HFFc6 (cell line): ENCODE measurements at regions not wholly inside any gene's neighbourhood (a gene's known extent, or its start where the extent isn't known, plus 50 kb on each side); places are given as distances from the start of the nearest gene placed in this dataset.
A peak's percentile ranks its signal among the peaks of the same experiment; 100 is the strongest.
"Not testable (repeated sequence)": the region's sequence is repeated elsewhere in the genome, so short reads cannot be mapped to it uniquely, and the experiment has no call there.

Experiments used
- DNase-seq: peaks from one replicate; pipeline ENCODE4 v3.0.0-alpha.2; 2018
- H3K27ac Mint-ChIP-seq: 2 replicates; pipeline ENCODE4 v1.8.0; 2020; ENCODE audit warnings: mild to moderate bottlenecking, mixed read lengths
- H3K27me3 Mint-ChIP-seq: 2 replicates; pipeline ENCODE4 v1.8.0; 2021; ENCODE audit warnings: mild to moderate bottlenecking, moderate library complexity, mixed read lengths; ENCODE audit not compliant: insufficient read depth
- H3K36me3 Mint-ChIP-seq: 2 replicates; pipeline ENCODE4 v1.8.0; 2021; ENCODE audit warnings: low read depth, mixed read lengths
- H3K4me1 Mint-ChIP-seq: 2 replicates; pipeline ENCODE4 v1.8.0; 2020; ENCODE audit warnings: low read depth, mixed read lengths
- H3K4me3 Mint-ChIP-seq: 2 replicates; pipeline ENCODE4 v1.8.0; 2020; ENCODE audit warnings: mild to moderate bottlenecking, moderate library complexity, mixed read lengths
- H3K9me3 Mint-ChIP-seq: 2 replicates; pipeline ENCODE4 v1.8.0; 2020; ENCODE audit warnings: mild to moderate bottlenecking, mixed read lengths
- CTCF ChIP-seq: fragments of 200-600 bp; sonication (generic); IDR thresholded peaks from 2 replicates; pipeline ENCODE4 v1.5.0; 2021; ENCODE audit warnings: antibody characterized with exemption, mild to moderate bottlenecking

- not testable (repeated sequence) for H3K4me3 Mint-ChIP-seq, DNase-seq, H3K36me3 Mint-ChIP-seq, H3K27ac Mint-ChIP-seq, H3K27me3 Mint-ChIP-seq, H3K4me1 Mint-ChIP-seq, H3K9me3 Mint-ChIP-seq
Measured at GRCh38 chrX:132302687-132303086, 83.4 kb upstream of the RAP2C start.

GRCh38 chrX:132294776-132295495, 75.7 kb upstream of the RAP2C start:
- Mint-ChIP-seq H3K4me3 (no peak overlapping the region), H3K27ac (no peak overlapping the region), H3K36me3 (no peaks in the 10 kb centered on the region), H3K9me3 (no peaks in the 10 kb centered on the region), H3K27me3 (no peaks in the 10 kb centered on the region), H3K4me1 (no peaks in the 10 kb centered on the region)
- no peak for TF ChIP-seq CTCF
- no peak for DNase-seq

- Mint-ChIP-seq H3K36me3 (no peaks in the 10 kb centered on the region), H3K4me1 (no peaks in the 10 kb centered on the region), H3K27ac (no peak overlapping the region), H3K27me3 (no peaks in the 10 kb centered on the region), H3K4me3 (no peak overlapping the region), H3K9me3 (no peaks in the 10 kb centered on the region)
- TF ChIP-seq CTCF = no peak
- DNase-seq = no peak
Measured at GRCh38 chrX:132294192-132294591, 74.9 kb upstream of the RAP2C start.

- Mint-ChIP-seq H3K4me3 (no peak overlapping the region), H3K36me3 (no peaks in the 10 kb centered on the region), H3K9me3 (no peaks in the 10 kb centered on the region), H3K27ac (no peak overlapping the region), H3K4me1 (no peaks in the 10 kb centered on the region), H3K27me3 (no peaks in the 10 kb centered on the region; the same call in 1 of the 2 replicates)
- TF ChIP-seq CTCF = peak; percentile 78
- peak; percentile 31 for DNase-seq
Measured at GRCh38 chrX:132292793-132293192, 73.5 kb upstream of the RAP2C start.

GRCh38 chrX:132277953-132278614, 58.8 kb upstream of the RAP2C start:
- TF ChIP-seq CTCF = no peak
- Mint-ChIP-seq H3K27ac (no peak overlapping the region), H3K4me3 (no peak overlapping the region), H3K27me3 (no peaks in the 10 kb centered on the region), H3K9me3 (no peaks in the 10 kb centered on the region), H3K36me3 (no peaks in the 10 kb centered on the region), H3K4me1 (no peaks in the 10 kb centered on the region)
- DNase-seq = no peak

- DNase-seq = no peak
- Mint-ChIP-seq H3K36me3 (no peaks in the 10 kb centered on the region), H3K4me1 (peaks cover 8% of the 10 kb centered on the region; the same call in 1 of the 2 replicates), H3K27ac (no peak overlapping the region), H3K4me3 (no peak overlapping the region), H3K9me3 (no peaks in the 10 kb centered on the region), H3K27me3 (no peaks in the 10 kb centered on the region; the same call in 1 of the 2 replicates)
- TF ChIP-seq CTCF = no peak
Measured at GRCh38 chrX:132272826-132273225, 53.6 kb upstream of the RAP2C start.
